Hepatic stellate cell (primary cell): ENCODE measurements at regions not wholly inside any gene's neighbourhood (a gene's known extent, or its start where the extent isn't known, plus 50 kb on each side); places are given as distances from the start of the nearest gene placed in this dataset.

Source experiments
- DNase-seq: peaks from one replicate; pipeline ENCODE4 v3.0.0; 2011; ENCODE audit warnings: low spot score

DNA sequence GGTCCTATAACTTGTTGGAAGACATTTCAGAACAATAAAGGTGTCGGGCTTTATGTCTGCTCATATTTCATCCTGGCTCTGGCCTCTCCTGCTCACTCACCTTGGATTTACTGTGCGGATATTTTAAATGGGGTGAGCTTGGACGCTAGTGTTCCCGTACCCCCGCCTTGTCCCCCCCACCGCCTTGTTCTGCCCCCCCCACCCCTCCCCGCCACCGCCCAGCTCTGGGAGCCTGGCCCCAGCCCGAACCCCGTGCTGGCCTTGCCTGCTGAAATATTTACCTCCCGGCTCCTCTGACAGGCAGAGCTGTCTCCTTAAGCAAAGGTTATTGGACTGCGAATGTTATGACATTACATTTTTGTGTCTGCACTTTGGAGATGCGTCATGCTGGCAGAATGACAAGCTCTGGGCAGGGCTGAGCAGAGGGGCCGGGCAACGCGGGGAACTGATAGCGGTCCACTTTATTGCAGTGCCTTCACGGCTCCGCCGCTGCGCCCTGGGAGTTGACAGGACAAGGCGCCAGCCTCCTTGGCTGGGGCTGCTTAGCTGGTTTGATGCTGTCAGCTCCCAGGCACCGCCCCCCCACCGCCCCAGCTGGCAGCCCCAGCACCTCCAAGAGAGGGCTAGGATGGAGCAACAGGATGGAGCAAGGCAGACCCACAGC is 222.5 kb upstream of the GSE1 start:
- DNase-seq, result peak; percentile 49

- no peak for DNase-seq
Observed at GRCh38 chr16:85391175-85391707, 221.9 kb upstream of the GSE1 start.

- no peak for DNase-seq
Observed at GRCh38 chr16:85391769-85392583, 221.1 kb upstream of the GSE1 start.

DNA sequence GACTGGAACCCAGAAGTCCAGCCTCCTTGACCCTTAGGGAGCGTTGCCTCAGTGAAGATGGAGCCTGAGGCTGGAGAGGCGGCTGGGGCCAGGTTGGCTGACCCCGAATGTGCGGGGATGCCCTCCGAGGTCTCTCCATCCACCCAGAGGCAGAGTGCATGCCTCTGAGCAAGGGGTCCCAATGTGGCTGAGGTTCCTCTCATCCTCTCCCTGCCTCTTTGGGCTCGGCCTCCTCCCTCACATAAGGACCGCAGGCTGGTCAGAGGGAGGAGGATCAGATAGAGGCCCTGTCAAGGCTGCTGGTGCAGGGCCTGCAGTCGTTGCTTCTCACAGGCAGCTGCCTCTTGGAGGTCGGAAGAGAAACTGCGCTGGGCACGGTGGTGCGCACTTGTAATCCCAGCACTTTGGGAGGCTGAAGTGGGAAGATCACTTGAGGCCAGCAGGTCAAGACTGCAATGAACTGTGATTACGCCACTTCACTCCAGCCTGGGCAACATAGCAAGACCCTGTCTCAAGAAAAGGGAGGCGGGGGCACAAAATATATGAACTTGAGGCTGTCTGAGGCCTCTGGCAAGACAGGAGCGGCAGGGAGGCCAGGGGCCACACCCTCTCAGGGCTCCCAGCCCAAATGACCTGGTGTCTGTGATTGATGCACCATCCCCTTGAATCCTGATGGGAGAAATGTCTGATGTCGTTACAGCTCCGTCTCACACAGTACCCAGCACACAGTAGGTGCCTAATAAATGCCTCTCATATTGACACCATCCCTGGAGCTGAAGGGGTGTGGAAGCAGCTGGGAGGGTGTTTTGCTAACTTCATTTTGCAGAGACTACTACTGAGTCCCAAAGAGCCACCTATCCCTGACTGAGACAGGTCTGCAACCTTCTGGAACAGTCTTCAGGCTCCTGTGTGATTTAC is 220.1 kb upstream of the GSE1 start:
- DNase-seq, result no peak

DNA sequence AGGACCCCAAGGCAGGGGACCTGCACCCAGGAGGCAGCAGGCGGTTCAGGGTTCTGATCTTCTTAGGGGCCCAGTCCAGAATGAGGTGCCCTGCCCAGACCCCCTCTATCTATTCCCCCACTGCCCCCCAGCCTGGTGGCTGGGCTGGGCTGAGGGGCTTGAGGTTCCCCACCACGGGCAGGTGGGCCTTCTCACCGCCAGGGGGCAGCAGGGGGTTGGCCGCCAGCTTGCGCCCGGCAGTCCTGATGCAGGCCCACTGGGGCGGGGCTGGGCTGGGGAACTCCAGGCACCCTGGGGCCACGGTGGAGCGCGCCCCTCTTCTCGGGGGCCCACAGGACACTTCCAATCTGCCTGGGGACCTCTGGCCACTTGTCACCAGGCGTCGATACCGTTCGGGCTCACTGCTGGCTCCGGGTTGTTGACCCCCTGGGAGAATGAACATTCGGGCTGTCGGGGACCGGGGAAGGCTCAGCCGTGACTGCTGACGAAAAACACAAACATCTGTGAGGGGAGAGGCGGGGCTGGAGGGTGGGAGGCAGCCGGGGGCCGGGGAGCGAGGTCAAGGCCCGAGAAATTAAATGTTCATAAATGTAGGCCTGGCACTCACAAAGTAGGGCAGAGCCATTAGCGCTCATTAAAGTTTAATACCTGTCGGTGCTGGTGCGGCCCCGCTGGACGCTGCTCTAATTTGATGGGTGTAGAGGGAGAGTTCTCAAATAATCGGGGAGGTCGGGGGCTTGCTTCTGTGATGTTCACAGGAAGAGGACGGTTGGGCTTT is 219.3 kb upstream of the GSE1 start:
- peak; percentile 92 for DNase-seq

GRCh38 chr16:85394456-85395206 is 218.5 kb upstream of the GSE1 start:
- DNase-seq, result no peak

DNA sequence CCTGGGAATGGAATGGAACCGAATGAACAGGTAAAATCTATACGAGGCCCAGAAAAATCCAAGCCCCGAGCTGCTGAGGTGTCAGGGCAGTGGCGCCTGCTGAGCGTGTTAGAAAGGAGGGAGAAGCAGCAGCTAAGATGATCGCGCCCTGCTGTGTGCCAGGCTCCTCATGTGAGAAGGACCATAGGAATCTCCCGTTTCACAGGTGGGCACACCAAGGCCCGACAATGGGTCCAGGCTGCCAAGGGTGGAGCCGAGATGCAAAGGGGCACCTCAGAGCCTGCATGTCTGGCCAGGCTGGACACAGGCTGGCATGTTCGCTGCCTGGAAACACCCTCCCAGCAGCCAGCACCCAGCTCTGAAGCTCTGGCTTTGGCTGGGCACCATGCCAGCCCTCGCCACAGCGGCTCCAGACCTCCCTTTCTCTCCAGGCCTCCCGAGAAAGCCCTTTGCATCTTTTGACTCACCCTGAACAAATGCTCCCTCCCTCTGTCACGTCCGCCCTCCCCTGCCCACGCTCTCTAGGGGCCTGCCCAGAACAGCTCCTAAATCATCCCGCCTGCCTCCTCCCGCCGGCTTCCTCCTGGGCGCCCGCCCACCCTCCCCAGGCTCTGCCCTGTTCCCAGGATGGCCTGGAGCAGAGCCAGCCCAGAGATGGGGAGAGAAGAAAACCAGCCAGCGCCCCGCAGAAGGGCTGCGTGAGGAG is 217.8 kb upstream of the GSE1 start:
- DNase-seq, result peak; percentile 99

DNA sequence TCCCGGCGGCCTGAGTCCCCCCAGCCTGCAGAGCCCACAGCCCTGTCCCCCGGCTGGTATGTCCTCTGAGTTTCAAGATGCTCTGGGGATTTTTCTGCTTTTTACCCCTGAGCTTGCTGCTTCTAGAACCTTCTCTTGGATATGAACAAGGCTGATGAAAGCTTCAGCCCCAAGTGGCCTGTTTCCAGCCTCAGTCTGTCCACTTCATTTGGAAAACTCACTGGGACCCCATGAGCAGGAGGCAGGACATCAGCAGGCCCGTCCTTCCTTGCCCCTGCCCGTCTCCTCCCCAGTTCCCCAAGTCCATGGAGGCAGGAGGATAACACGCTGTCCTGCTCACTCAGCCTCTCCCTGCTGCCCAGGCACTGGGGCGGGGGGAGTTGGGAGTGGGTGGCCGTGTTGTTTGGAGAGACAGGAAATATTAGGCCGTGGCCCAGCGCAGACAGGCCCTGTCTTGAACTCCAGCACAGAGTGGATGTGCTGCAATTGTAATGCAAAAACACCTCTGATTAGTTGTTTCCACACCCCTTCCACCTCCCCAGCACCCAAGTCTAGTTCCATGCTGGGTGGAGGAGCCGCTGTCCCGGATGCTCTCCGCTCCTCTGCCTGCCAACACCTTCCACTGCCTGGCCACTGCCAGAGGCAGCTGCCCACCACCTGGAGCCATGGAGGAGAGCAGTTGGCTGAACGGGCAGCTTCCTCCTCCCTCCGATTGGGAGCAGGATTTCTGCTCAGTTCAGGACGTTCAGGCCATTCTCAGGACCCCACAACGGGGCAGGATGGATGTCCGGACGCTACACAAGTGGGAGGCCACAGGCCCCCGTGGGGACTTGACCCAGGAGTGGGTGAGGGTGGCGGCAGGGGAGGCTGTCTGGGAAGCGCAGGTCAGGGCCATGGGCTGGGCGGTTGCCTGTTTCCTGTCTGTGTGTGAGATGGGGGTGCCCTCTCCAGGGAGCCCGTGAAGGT is 216.9 kb upstream of the GSE1 start:
- DNase-seq, result peak; percentile 52

- DNase-seq, result no peak
Observed at GRCh38 chr16:85396879-85397871, 215.9 kb upstream of the GSE1 start.

DNA sequence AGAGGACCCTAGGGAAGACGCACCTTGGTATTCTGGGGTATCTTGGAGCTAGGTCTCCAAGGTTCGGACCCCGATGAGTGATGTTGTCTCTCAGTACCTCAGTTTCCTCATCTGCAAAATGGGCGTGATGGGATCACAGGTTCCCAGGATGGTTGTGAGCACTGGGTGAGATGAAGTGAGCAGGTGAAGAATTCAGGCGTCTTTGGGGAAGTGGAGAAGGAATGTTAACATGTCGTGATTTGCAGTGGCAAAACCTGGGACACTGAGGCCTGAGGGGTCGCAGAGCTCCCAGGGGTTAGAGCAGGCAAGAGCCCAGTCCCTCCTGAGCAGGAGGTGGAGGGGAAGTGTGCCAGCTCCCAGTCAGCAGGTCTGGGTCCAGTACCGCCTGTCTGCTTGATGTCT is 215.1 kb upstream of the GSE1 start:
- DNase-seq, result no peak

- no peak for DNase-seq
Observed at GRCh38 chr16:85398688-85399582, 214.2 kb upstream of the GSE1 start.

DNA sequence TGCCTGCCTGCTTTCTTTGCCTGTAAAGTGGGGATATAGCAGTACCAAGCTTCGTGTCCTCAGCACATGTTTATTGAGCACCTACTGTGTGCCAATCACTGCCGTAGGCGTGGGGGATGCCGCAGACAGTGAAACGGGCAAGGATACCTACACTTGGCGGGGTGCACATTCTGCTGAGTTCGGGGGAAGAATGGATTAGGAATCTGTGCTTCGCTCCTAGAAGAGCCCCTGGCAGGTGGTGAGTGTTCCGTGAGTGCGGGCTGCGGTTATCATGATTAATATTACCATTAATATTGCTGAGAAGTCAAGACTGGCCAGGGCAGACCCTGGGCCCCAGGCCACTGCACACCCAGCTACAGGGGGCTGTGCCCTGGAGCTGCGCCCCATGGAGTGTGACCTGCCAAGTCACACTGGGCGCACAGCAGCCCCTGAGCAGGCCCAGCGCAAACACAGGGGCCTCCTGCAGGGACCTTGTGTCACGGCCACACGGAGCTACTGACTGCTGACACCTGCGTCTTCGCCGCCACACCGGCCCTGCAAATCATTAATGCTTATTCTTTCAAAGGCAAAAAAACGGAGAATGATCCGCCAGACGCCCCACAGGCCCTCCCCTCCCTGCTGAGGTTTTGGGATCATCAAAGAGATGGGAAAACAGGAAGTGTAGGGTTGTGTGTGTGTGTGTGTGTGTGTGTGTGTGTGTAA is 213.4 kb upstream of the GSE1 start:
- no peak for DNase-seq

DNA sequence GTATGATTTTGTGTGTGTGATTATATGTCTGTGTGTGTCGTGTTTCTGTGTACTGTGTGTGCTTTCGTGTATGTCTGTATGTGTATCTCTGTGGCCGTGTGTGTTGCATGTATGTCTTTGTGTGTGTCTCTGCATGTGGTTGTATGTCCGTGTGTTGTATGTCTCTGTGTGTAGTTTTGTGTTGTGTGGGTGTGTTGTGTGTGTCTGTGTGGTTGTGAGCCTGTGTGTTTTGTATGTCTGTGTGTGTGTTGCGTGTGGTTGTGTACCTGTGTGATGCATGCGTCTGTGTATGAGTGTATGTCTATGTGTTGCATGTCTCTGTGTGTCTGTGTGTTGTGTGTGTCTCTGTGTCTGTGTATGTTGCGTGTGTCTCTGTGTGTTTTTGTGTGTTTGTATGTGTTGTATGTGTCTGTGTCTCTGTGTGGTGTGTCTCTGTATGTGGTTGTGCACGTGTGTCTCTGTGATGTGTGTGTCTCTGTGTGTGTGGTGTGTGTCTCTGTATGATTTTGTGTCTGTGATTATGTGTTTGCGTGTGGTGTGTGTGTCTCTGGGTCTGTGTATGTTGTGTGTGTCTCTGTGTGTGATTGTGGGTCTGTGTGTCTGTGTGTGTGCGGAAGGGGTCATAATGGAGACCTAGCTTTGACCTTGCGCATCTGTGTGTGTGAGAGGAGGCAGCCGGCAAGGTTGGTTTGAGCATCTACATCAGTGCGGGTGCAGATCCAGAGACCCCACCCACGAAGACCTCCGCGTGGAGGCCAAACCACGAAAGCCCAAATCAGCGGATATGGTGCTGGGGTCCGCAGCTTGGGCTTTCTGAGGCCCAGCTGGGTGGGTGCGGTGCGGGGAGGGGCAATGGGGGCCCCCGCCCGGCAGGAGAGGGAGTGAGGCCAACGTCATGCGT is 212.6 kb upstream of the GSE1 start:
- no peak for DNase-seq

DNA sequence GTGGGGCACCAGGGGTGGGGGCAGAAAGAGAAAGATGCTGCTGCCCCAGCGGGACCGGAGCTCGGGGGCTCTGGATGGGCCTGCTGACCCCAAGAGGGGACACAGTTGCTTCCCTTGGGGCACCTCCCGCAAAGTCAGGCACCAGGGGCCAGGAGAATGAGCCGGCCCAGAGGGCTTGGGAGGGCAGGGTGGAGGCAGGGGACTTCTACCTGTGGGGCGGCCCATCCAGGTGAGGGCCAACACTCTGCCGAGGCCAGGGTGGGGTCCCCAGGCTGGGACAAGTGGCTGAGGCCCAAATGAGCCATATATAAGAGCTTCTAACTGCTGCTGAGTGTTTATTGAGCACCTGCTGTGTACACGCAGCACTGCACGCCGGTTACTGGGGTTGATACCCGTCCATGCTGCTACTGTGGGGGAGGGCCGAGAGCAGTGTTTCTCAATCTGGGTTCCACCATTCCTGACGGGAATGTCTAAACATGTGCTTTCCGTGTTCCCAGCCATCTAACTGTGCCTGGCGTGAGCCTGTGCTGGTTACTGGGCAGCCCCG is 211.7 kb upstream of the GSE1 start:
- DNase-seq, result no peak
